DOHH2 (cell line): ENCODE measurements at regions not wholly inside any gene's neighbourhood (a gene's known extent, or its start where the extent isn't known, plus 50 kb on each side); places are given as distances from the start of the nearest gene placed in this dataset.

Experiments
- EZH2phosphoT487 ChIP-seq: fragments of 200-600 bp; sonication (generic); IDR thresholded peaks from 2 replicates; pipeline ENCODE4 v1.6.1; 2017; ENCODE audit warnings: borderline replicate concordance, mild to moderate bottlenecking, antibody characterized with exemption, low read length, moderate library complexity, mixed read lengths
- TF ChIP-seq, protein P1 (sequence below): fragments of 200-600 bp; sonication (generic); IDR thresholded peaks from one replicate; pipeline ENCODE4 v1.5.1; 2014; ENCODE audit warnings: antibody characterized with exemption, mild to moderate bottlenecking, low read depth, low read length; ENCODE audit not compliant: poor library complexity, severe bottlenecking

DNA sequence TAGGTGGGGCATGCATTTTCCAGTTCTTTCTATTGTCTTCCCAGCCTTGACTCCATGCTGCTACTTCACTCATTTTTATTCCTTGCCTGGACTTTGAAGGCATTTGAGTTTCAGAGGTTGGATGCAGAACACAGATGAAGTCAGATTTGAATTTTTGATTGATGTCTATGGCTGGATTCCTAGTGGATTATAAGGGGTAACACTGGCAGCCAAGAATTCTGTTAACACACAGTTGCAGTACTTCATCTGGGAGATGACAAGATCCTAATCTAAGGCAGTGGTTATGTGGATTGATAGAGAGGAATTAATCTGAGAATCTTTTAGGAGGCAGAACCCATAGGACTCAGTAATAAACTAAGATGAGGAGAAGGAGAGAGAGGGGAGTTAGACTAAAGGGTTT is 439.0 kb upstream of the USP24 start:
- TF ChIP-seq, protein P1, sequence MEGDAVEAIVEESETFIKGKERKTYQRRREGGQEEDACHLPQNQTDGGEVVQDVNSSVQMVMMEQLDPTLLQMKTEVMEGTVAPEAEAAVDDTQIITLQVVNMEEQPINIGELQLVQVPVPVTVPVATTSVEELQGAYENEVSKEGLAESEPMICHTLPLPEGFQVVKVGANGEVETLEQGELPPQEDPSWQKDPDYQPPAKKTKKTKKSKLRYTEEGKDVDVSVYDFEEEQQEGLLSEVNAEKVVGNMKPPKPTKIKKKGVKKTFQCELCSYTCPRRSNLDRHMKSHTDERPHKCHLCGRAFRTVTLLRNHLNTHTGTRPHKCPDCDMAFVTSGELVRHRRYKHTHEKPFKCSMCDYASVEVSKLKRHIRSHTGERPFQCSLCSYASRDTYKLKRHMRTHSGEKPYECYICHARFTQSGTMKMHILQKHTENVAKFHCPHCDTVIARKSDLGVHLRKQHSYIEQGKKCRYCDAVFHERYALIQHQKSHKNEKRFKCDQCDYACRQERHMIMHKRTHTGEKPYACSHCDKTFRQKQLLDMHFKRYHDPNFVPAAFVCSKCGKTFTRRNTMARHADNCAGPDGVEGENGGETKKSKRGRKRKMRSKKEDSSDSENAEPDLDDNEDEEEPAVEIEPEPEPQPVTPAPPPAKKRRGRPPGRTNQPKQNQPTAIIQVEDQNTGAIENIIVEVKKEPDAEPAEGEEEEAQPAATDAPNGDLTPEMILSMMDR, result no peak
- TF ChIP-seq EZH2phosphoT487, result no peak
